ENCODE measurements at regions not wholly inside any gene's neighbourhood (a gene's known extent, or its start where the extent isn't known, plus 50 kb on each side); places are given as distances from the start of the nearest gene placed in this dataset.

DNA sequence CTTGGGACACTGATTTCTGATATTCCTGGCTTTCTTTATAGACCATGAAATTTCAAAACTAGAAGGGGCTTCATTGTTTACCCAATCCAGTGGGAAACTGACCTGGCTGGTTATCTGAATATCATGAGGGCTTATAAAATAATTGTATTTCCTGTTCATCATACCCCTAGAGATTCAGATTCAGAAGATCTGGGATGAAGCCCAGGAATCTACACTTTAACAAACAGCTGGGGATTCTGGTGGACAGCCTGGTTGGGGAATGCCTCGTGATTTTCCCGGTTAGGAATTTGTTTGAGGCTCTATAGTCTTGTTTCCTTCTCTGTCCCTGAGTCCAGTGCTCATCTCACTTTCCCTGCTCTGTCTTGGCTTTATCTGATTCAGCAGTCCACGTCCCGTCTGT is 110.3 kb downstream of the ADRA2A start:
- TF ChIP-seq POLR2A (IDR thresholded peaks at IDR 0.05), result no peak
- TF ChIP-seq, protein P1, sequence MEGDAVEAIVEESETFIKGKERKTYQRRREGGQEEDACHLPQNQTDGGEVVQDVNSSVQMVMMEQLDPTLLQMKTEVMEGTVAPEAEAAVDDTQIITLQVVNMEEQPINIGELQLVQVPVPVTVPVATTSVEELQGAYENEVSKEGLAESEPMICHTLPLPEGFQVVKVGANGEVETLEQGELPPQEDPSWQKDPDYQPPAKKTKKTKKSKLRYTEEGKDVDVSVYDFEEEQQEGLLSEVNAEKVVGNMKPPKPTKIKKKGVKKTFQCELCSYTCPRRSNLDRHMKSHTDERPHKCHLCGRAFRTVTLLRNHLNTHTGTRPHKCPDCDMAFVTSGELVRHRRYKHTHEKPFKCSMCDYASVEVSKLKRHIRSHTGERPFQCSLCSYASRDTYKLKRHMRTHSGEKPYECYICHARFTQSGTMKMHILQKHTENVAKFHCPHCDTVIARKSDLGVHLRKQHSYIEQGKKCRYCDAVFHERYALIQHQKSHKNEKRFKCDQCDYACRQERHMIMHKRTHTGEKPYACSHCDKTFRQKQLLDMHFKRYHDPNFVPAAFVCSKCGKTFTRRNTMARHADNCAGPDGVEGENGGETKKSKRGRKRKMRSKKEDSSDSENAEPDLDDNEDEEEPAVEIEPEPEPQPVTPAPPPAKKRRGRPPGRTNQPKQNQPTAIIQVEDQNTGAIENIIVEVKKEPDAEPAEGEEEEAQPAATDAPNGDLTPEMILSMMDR (IDR thresholded peaks at IDR 0.05), result no peak
- TF ChIP-seq EP300 (IDR thresholded peaks at IDR 0.05), result no peak
